NCI-H128 (cell line): ENCODE measurements at regions not wholly inside any gene's neighbourhood (a gene's known extent, or its start where the extent isn't known, plus 50 kb on each side); places are given as distances from the start of the nearest gene placed in this dataset.

ENCODE experiments used
- DNase-seq: peaks from one replicate; lab custom pipeline; 2025; ENCODE audit not compliant: unreplicated experiment; lab: John Stamatoyannopoulos, UW

DNA sequence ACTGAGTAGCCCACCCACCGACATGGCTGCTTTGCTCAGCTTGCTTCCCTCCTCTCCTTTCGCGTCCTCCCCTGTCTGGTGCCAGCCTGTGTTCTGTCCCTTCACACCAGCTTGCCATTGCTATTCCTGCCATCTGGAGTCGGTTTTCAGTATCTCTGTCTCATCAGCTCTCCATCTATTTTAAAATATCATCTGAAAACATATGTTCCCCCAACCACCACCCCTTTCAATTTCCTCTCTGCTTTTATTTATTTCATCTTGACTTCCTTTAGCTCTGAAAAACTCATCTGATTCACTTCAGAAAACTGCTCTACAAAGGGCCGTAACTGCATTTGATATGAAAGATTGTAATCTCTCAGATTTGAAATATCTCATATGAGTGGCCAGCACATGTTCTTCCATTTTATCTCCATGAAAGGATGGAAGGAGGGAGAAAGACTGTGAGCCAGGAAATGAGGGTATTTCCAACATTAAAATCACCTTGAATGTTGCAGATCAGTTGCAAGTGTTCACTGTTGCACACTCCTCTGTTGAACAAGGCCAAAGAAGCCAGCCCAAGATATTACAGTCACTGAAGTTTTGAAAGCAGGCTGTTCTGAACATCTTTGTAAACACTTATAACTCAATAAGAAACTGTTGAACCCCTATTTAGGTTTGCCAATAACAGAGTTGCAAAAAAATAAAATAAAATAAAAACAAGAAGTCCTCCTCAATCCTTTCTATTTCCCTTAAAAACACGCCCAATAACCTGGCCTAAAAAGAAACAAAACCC lies 202.4 kb upstream of the NEBL start:
- DNase-seq: no peak

DNA sequence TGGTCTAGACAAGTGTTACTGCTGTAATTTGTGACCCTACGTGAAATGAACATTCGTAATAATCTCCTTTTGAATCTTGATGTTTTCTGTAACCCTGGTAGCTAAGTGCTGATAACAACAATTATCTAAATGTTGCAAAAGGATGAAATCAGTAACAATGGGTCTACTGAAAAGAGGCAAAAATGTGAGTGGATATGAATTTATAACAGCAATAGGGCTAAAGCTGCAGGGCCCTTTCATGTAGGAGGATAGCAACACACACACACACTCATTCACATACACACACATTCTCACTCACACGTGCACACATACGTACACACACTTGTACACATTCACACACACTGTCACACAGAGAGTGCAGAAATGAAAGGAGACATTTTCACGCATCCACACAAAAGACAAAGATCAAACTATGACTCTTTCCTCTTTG lies 200.8 kb upstream of the NEBL start:
- no peak for DNase-seq

DNA sequence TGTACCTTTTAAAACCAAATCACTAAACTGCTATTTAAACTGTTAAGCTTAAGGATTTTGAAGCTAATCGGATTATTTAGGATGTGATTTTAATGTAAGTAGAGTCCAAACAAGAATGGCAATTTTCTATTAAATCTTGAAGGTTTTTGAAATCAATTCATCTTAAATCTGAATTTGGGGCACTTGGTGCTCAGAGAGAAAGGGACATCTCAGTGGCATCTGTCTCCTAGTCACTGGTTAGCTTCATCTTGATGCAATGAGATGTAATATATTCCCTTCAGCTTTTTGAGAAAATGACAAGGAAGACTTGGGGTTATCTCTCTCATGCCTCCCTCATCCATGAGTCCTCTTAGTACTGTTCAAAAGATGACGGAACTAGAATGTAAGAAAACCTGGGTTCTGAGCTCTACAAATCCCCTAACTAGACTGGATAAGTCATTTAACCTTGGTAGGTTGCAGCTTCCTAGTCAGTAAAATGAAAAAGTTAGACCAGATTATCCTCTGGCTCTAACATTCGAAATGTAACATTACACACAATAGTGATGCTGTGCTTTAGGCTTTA lies 198.5 kb upstream of the NEBL start:
- DNase-seq: no peak

DNA sequence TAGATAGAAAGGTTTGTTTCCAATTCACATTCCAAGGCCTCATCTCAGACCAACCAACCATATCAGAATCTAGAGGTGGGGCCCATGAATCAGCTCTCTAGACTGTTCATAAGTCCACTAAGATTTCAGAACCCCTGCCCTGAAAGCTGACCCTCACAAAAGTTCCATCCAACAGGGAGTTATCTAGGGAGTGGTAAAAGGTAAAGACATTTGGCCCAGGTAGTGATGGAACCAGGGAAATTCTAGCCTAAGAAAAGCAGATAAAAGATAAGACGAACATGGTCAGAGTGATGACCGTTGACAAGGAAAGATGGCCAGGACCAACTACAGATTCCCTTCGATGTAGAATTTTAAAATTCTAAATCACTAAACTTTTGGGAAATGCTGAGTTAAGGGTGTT lies 198.0 kb upstream of the NEBL start:
- DNase-seq: no peak

GRCh38 chr10:21092683-21093524 lies 195.8 kb upstream of the NEBL start:
- DNase-seq: no peak

- DNase-seq: no peak
These were observed 193.5 kb upstream of the NEBL start for GRCh38 chr10:21090609-21091082.

- DNase-seq: no peak
These were observed 190.4 kb upstream of the NEBL start for GRCh38 chr10:21087476-21087875.

GRCh38 chr10:21084700-21085099 lies 187.6 kb upstream of the NEBL start:
- DNase-seq: no peak

DNA sequence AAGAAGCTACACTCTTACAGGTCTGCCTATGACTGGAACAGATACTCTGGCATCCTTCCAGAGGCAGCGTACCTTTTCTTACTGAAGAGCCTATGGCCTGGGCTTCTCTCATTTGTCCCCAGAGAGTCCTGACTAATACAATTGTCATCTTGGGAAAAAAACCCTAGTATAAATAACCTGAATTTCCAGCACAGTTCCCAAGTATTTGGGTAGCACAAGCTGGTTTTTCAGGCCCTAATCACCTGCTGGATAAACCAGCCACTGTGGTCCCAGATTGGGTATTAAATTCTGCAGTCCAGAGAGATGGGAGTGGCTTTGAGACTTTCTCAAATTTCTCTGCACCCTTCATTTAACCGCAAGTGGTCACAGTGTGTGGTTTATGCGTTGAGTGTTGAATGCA lies 186.8 kb upstream of the NEBL start:
- DNase-seq: no peak

GRCh38 chr10:21082206-21082605 lies 185.1 kb upstream of the NEBL start:
- DNase-seq: no peak

GRCh38 chr10:21080261-21080660 lies 183.2 kb upstream of the NEBL start:
- DNase-seq: no peak

GRCh38 chr10:21079330-21079658 lies 182.2 kb upstream of the NEBL start:
- DNase-seq: no peak

GRCh38 chr10:21078410-21079329 lies 181.6 kb upstream of the NEBL start:
- DNase-seq: peak; percentile 10

GRCh38 chr10:21077681-21078080 lies 180.6 kb upstream of the NEBL start:
- no peak for DNase-seq

GRCh38 chr10:21076381-21076780 lies 179.3 kb upstream of the NEBL start:
- no peak for DNase-seq

DNA sequence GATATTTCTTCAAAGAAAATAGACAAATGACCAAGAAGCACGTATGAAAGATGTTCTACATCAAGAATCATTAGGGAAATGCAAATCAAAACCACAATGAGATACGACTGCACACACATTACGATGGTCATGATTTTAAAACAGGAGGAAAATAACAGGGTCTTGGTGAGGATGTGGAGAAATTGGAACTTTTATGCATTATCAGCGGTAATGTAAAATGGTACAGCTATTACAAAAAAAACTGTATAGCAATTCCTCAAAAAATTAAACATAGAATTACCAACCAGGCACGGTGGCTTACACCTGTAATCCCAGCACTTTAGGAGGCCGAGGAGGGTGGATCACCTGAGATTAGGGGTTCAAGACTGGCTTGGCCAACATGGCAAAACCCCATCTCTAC lies 178.8 kb upstream of the NEBL start:
- no peak for DNase-seq

- DNase-seq: no peak
These were observed 174.0 kb upstream of the NEBL start for GRCh38 chr10:21071001-21071673.

DNA sequence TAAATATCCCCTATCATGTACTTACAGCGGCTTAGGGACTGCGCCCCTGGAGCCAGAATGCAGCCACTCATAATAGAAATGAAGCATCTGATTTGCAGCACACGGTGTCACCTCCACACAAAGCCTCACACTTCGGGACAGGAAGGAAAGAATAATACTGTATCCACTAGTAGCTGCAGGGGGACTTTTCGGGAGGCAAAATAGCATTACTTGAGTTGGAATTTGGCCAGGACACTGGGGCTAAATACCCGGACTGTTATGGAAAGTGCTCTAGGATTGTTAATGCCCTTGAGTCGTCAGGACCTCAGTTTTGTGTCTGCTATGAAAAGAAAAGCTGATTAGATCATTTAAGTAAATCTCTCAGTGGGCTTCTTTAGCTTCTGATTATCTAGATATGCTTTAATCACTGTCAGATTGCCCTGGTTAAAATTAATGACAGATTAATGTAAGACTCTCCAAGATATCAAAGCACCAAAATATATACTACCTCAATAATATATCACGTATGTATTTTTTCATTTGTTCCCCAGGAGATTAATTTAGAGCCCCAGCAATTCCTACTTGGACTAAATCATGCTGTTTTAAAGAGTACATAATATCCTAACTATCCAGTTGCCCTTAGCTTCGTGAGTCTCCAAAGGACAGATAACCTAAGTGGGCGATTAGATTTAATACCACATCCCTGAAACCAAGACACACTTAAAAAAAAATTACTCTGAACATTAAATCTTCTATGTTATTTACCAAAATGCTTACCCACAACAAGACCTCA lies 173.0 kb upstream of the NEBL start:
- DNase-seq: no peak

- no peak for DNase-seq
These were observed 172.2 kb upstream of the NEBL start for GRCh38 chr10:21069278-21069677.
